HEK293 (cell line): ENCODE measurements at regions not wholly inside any gene's neighbourhood (a gene's known extent, or its start where the extent isn't known, plus 50 kb on each side); places are given as distances from the start of the nearest gene placed in this dataset.

Experiments
- CTCF ChIP-seq: fragments of 450-650 bp; formaldehyde crosslinking; IDR thresholded peaks from 2 replicates; pipeline ENCODE4 v1.5.1; 2016; ENCODE audit warnings: missing biosample characterization, missing genetic modification characterization
- ZNF560 ChIP-seq: fragments of 450-650 bp; formaldehyde crosslinking; IDR thresholded peaks from 2 replicates; pipeline ENCODE4 v1.5.1; 2017; ENCODE audit warnings: missing biosample characterization, missing genetic modification characterization, borderline replicate concordance

GRCh38 chr10:44217274-44217820 lies 167.6 kb downstream of the CXCL12 start:
- TF ChIP-seq CTCF = no peak
- TF ChIP-seq ZNF560 = no peak
